Neural crest cell (in vitro differentiated cells): ENCODE measurements at regions not wholly inside any gene's neighbourhood (a gene's known extent, or its start where the extent isn't known, plus 50 kb on each side); places are given as distances from the start of the nearest gene placed in this dataset.
"Not testable (repeated sequence)": the region's sequence is repeated elsewhere in the genome, so short reads cannot be mapped to it uniquely, and the experiment has no call there.

ENCODE experiments used
- DNase-seq: peaks from one replicate; pipeline ENCODE4 v3.0.0; 2021; ENCODE audit warnings: low read depth, mixed read lengths, low spot score
- H3K27ac Mint-ChIP-seq: one replicate; pipeline ENCODE4 v1.8.0; 2021; ENCODE audit warnings: mild to moderate bottlenecking, mixed read lengths; ENCODE audit not compliant: unreplicated experiment
- H3K27me3 Mint-ChIP-seq: 2 replicates; pipeline ENCODE4 v1.8.0; 2021; ENCODE audit warnings: low read depth, mild to moderate bottlenecking, mixed read lengths
- H3K36me3 Mint-ChIP-seq: 2 replicates; pipeline ENCODE4 v1.8.0; 2021; ENCODE audit warnings: low read depth, mild to moderate bottlenecking, mixed read lengths
- H3K4me1 Mint-ChIP-seq: 2 replicates; pipeline ENCODE4 v1.8.0; 2021; ENCODE audit warnings: mixed read lengths
- H3K4me3 Mint-ChIP-seq: one replicate; pipeline ENCODE4 v1.8.0; 2021; ENCODE audit warnings: mild to moderate bottlenecking, mixed read lengths
- H3K9me3 Mint-ChIP-seq: 2 replicates; pipeline ENCODE4 v1.8.0; 2021; ENCODE audit warnings: mixed read lengths
- CTCF ChIP-seq: fragments of 200-600 bp; sonication (generic); conservative IDR thresholded peaks from 2 replicates; pipeline ENCODE4 v1.5.0; 2021; ENCODE audit warnings: antibody characterized with exemption, mild to moderate bottlenecking

- H3K27me3 Mint-ChIP-seq: no peaks in the 10 kb centered on the region
- no peaks in the 10 kb centered on the region for H3K36me3 Mint-ChIP-seq
- H3K4me3 Mint-ChIP-seq: no peak overlapping the region
- no peak overlapping the region for H3K27ac Mint-ChIP-seq
- no peaks in the 10 kb centered on the region for H3K9me3 Mint-ChIP-seq
- no peak for TF ChIP-seq CTCF
- DNase-seq: no peak
- no peaks in the 10 kb centered on the region for H3K4me1 Mint-ChIP-seq
Observed at GRCh38 chr1:4178501-4179113, 278.5 kb upstream of the C1orf174 start.

GRCh38 chr1:4179914-4180735 lies 280.1 kb upstream of the C1orf174 start:
- TF ChIP-seq CTCF: no peak
- Mint-ChIP-seq H3K9me3 (no peaks in the 10 kb centered on the region), H3K4me3 (no peak overlapping the region), H3K36me3 (no peaks in the 10 kb centered on the region), H3K27me3 (no peaks in the 10 kb centered on the region), H3K27ac (no peak overlapping the region), H3K4me1 (no peaks in the 10 kb centered on the region)
- no peak for DNase-seq

GRCh38 chr1:4186486-4186885 lies 286.4 kb upstream of the C1orf174 start:
- not testable (repeated sequence) for DNase-seq, H3K9me3 Mint-ChIP-seq, H3K27me3 Mint-ChIP-seq

GRCh38 chr1:4203501-4203900 lies 303.4 kb upstream of the C1orf174 start:
- DNase-seq: no peak
- no peak for TF ChIP-seq CTCF
- Mint-ChIP-seq H3K27ac (no peak overlapping the region), H3K27me3 (peaks cover 50% of the 10 kb centered on the region), H3K9me3 (peaks cover 20% of the 10 kb centered on the region), H3K4me1 (no peaks in the 10 kb centered on the region), H3K4me3 (no peak overlapping the region), H3K36me3 (no peaks in the 10 kb centered on the region)

More at GRCh38 chr1:4186486-4186885, 286.4 kb upstream of the C1orf174 start:
- not testable (repeated sequence) for H3K27ac Mint-ChIP-seq, H3K4me3 Mint-ChIP-seq, H3K4me1 Mint-ChIP-seq, H3K36me3 Mint-ChIP-seq

GRCh38 chr1:4207183-4207582 lies 307.1 kb upstream of the C1orf174 start:
- no peak for DNase-seq
- Mint-ChIP-seq H3K27ac (no peak overlapping the region), H3K9me3 (peaks cover 15% of the 10 kb centered on the region), H3K4me1 (no peaks in the 10 kb centered on the region), H3K27me3 (peaks cover 21% of the 10 kb centered on the region), H3K4me3 (no peak overlapping the region), H3K36me3 (no peaks in the 10 kb centered on the region)
- TF ChIP-seq CTCF: no peak
